ENCODE measurements at regions not wholly inside any gene's neighbourhood (a gene's known extent, or its start where the extent isn't known, plus 50 kb on each side); places are given as distances from the start of the nearest gene placed in this dataset.

DNA sequence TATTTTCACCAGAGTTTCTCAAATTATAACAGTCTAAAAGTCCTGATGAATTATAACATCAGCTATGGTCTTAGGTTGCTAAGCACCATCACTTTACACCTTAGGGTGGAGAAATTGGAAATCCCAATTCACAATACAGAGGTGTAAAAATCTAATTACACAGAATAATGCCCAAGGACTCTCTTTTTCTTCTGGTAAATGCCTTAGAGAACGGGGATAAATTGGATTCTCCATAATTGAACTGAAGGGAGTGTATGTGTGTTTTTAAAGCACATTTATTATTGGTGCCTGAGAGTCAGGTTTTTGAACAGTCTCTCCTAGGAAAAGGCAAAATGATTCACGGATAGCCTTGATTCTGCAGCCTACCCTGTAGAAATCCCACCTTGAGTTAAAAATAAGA is 66.8 kb downstream of the NIBAN1 start:
- TF ChIP-seq POLR2AphosphoS5 (IDR thresholded peaks at IDR 0.05) = no peak
- no peak for TF ChIP-seq POLR2A (IDR thresholded peaks at IDR 0.05)
- no peak for TF ChIP-seq EP300 (IDR thresholded peaks at IDR 0.05)
- TF ChIP-seq, protein P1, sequence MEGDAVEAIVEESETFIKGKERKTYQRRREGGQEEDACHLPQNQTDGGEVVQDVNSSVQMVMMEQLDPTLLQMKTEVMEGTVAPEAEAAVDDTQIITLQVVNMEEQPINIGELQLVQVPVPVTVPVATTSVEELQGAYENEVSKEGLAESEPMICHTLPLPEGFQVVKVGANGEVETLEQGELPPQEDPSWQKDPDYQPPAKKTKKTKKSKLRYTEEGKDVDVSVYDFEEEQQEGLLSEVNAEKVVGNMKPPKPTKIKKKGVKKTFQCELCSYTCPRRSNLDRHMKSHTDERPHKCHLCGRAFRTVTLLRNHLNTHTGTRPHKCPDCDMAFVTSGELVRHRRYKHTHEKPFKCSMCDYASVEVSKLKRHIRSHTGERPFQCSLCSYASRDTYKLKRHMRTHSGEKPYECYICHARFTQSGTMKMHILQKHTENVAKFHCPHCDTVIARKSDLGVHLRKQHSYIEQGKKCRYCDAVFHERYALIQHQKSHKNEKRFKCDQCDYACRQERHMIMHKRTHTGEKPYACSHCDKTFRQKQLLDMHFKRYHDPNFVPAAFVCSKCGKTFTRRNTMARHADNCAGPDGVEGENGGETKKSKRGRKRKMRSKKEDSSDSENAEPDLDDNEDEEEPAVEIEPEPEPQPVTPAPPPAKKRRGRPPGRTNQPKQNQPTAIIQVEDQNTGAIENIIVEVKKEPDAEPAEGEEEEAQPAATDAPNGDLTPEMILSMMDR (IDR thresholded peaks at IDR 0.05) = no peak
- Histone ChIP-seq H3K4me3 (no peak overlapping the region), H3K9me3 (no peaks in the 10 kb centered on the region), H3K36me3 (no peaks in the 10 kb centered on the region), H3K27me3 (no peaks in the 10 kb centered on the region), H3K4me1 (peaks cover 20% of the 10 kb centered on the region), H3K27ac (no peak overlapping the region)
- no peak for DNase-seq (ENCODE audit: low spot score in 2 of 2)
- 96% methylated on average over 2 of the region's 2 CpGs for WGBS

DNA sequence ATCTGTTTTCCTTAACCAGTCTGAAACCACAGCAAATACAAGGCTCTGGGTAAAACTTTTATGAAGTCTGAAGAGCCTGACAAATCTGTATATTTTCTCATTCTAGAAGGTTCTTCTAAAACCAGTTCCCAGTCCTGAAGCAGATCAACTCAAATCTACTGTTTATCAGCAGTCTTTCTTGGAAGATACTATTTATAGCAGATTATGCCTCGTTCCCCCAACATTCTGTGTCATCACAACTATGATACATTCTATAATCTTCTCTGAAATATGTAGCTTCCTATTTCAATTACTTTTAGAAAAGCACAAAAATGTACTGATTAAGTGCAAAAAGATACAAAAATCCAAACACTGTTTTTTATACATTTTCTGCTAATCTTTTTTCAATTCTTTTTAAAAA is 67.5 kb downstream of the NIBAN1 start:
- no peak overlapping the region for H3K4me3 ChIP-seq
- H3K27ac ChIP-seq = no peak overlapping the region
- H3K27me3 ChIP-seq = no peaks in the 10 kb centered on the region
- no peak for DNase-seq (ENCODE audit: low spot score in 2 of 2)
- H3K4me1 ChIP-seq = peaks cover 20% of the 10 kb centered on the region
- no peaks in the 10 kb centered on the region for H3K36me3 ChIP-seq
- H3K9me3 ChIP-seq = no peaks in the 10 kb centered on the region
- 86% methylated on average over 1 of the region's 1 CpG for WGBS
- TF ChIP-seq EP300 (IDR thresholded peaks at IDR 0.05) = no peak

DNA sequence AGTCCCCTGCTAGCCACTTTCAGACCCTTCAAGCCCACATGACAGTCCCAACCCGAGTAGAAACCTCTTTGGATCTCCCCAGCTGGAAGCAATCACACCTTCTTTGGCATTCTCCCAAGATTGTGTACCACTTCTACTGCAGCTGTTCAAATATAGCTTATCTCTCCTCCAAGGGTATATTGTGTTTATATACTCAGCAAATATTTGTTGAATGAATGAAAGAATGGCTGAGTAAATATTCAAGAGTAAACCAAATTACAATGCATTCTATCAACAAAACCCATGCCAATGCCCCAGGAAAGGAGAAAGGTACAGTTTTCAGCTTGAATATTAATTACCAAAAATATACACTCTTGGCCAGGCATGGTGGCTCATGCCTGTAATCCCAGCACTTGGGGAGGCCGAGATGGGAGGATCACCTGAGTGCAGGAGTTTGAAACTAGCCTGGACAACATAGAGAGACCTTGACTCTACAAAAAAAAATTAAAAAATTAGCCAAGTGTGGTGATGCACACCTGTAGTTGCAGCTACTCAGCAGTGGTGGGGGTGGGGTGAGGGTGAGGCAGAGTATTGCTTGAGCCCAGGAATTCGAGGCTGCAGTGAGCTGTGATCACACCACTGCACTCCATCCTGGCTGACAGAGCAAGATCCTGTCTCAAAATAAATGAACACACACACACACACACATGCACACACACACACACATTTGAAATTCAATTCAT is 68.5 kb downstream of the NIBAN1 start:
- H3K27me3 ChIP-seq = no peaks in the 10 kb centered on the region
- H3K27ac ChIP-seq = no peak overlapping the region
- H3K36me3 ChIP-seq = no peaks in the 10 kb centered on the region
- no peak for DNase-seq (ENCODE audit: low spot score in 2 of 2)
- WGBS = 71% methylated on average over 3 of the region's 3 CpGs
- H3K4me3 ChIP-seq = no peak overlapping the region
- no peaks in the 10 kb centered on the region for H3K9me3 ChIP-seq
- peaks cover 19% of the 10 kb centered on the region for H3K4me1 ChIP-seq
- TF ChIP-seq, protein P1 (IDR thresholded peaks at IDR 0.05) = no peak
- TF ChIP-seq EP300 (IDR thresholded peaks at IDR 0.05) = no peak
- no peak for TF ChIP-seq POLR2A (IDR thresholded peaks at IDR 0.05)
- no peak for TF ChIP-seq POLR2AphosphoS5 (IDR thresholded peaks at IDR 0.05)

DNA sequence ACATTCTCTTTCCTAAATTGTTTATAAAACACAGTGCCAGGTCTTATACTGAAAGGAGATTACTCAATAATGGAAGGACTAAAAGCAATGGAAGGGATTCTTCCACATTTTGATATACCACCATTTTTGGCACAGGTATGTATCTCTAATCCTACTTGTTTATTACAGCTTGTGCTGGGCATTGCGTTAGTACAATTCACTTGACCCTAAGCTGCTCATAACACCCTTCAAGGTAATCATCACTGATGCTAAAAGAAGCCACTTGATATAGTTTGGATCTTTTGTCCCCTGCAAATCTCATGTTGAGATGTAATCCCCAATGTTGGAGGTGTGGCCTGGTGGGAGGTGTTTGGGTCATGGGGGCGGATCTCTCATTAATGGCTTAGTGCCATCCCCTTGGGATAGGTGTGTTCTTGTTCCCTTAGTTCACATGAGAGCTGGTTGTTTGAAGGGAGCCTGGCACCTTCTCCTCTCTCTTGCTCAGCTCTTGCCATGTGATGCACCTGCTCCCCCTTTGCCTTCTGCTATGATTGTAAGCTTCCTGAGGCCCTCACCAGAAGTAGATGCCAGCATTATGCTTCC is 71.1 kb downstream of the NIBAN1 start:
- DNase-seq (ENCODE audit: low spot score in 2 of 2) = no peak
- TF ChIP-seq, protein P1 (IDR thresholded peaks at IDR 0.05) = no peak
- TF ChIP-seq POLR2A (IDR thresholded peaks at IDR 0.05) = no peak
- peak; percentile 15 for TF ChIP-seq EP300 (IDR thresholded peaks at IDR 0.05)
- no peak for TF ChIP-seq POLR2AphosphoS5 (IDR thresholded peaks at IDR 0.05)
- Histone ChIP-seq H3K27ac (no peak overlapping the region), H3K27me3 (no peaks in the 10 kb centered on the region), H3K36me3 (no peaks in the 10 kb centered on the region), H3K4me1 (peaks cover 7% of the 10 kb centered on the region), H3K4me3 (no peak overlapping the region), H3K9me3 (no peaks in the 10 kb centered on the region)
- 96% methylated on average over 2 of the region's 2 CpGs for WGBS

DNA sequence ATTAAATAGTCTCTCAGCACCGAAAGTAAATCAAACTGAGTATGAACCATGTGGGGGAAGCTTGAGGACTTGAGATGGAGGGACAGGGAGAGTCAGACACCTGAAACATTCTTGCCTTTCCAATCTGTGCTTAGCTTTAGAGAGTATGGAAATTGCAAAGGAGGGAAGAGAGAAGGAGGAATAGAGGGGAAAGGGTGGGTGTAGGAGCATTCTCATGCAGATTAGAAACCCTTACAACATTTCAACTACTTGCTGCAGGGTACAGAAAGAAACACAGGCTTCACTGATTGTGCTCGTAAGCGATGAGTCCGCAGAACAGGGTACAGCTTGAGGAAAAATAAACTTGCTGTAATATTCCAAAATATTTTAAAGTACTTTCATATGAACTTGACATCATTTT is 73.8 kb downstream of the NIBAN1 start:
- H3K4me3 ChIP-seq = no peak overlapping the region
- no peak for DNase-seq (ENCODE audit: low spot score in 2 of 2)
- TF ChIP-seq EP300 (IDR thresholded peaks at IDR 0.05) (no peak), POLR2A (IDR thresholded peaks at IDR 0.05) (no peak), POLR2AphosphoS5 (IDR thresholded peaks at IDR 0.05) (no peak)
- TF ChIP-seq, protein P1 (IDR thresholded peaks at IDR 0.05) = no peak
- 93% methylated on average over 4 of the region's 4 CpGs for WGBS
- H3K27me3 ChIP-seq = no peaks in the 10 kb centered on the region
- H3K9me3 ChIP-seq = no peaks in the 10 kb centered on the region
- H3K36me3 ChIP-seq = no peaks in the 10 kb centered on the region
- H3K4me1 ChIP-seq = peaks cover 6% of the 10 kb centered on the region
- H3K27ac ChIP-seq = no peak overlapping the region
